Raji (cell line): ENCODE measurements at regions not wholly inside any gene's neighbourhood (a gene's known extent, or its start where the extent isn't known, plus 50 kb on each side); places are given as distances from the start of the nearest gene placed in this dataset.

ENCODE experiments used
- POLR2A ChIP-seq: IDR thresholded peaks from 2 replicates; pipeline ENCODE4 v1.6.1; 2011; ENCODE audit warnings: low read depth, low read length, control low read depth; ENCODE audit not compliant: insufficient read depth

- peak; percentile 69 for TF ChIP-seq POLR2A
These were observed 64.7 kb upstream of the TOP3B start for GRCh38 chr22:22047266-22047665.

DNA sequence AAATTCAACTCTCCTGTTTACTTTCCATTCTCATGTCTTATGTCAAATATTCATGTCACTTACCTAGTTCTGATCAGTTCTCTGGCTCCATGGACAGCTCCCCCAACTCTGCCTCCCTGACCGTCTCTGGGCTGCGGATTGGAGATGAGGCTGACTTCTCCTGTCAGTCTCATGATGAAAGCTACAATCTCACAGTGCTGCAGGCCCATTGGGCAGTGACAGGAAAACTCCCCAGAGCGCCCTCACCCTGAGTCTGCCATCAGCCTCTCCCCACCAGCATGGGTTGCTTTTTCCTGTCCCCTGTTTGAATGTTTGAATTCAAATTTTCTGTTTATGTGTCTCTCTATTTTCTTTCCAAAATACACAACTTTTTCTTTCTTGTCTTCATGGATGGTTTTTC lies 63.8 kb upstream of the TOP3B start:
- TF ChIP-seq POLR2A, result peak; percentile 57; the same call in 1 of the 2 replicates

- peak; percentile 30; the same call in 1 of the 2 replicates for TF ChIP-seq POLR2A
These were observed 63.2 kb upstream of the TOP3B start for GRCh38 chr22:22045571-22046335.

DNA sequence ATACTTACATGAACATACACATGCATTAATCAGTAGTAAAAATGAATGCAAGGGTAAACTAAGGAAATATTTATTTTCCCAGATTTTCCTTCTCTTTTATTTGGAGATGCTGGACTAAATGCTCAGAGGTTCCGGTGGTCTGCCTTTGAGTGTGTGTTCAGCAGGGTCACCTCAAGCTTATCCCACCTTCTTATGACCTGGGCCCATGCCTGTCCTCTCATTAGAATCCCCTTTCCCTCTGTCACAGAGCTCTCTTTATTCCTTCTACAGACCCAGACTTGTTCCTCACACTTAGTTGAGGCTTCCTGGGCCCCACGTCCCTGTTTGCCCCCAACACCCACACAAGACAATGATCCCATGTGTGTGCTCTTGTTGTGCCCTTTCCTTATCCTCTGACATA lies 61.6 kb upstream of the TOP3B start:
- TF ChIP-seq POLR2A, result no peak

GRCh38 chr22:22043296-22044078 lies 60.9 kb upstream of the TOP3B start:
- TF ChIP-seq POLR2A, result peak; percentile 80

GRCh38 chr22:22042599-22043295 lies 60.2 kb upstream of the TOP3B start:
- TF ChIP-seq POLR2A, result peak; percentile 27; the same call in 1 of the 2 replicates

DNA sequence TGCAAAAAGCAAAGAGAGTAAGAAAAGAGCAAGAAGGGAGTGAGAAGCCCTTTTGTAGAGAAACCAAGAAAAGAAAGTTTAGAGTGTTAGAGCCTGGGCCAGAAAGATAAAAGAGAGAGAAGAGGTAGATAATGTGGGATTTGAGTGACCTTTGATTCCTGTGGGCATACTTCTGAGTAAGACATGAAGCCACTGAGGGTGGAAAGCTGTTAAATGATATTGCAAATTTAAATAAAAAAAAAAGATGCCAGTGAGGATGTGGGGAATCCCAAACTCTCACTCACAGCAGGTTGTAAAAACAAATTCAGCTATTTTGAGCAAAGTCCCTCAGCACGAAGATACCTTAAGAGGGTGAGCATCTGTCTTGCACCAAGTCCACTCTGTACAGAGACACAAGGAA lies 59.4 kb upstream of the TOP3B start:
- peak; percentile 59 for TF ChIP-seq POLR2A

- TF ChIP-seq POLR2A, result no peak
These were observed 58.3 kb upstream of the TOP3B start for GRCh38 chr22:22040908-22041307.

DNA sequence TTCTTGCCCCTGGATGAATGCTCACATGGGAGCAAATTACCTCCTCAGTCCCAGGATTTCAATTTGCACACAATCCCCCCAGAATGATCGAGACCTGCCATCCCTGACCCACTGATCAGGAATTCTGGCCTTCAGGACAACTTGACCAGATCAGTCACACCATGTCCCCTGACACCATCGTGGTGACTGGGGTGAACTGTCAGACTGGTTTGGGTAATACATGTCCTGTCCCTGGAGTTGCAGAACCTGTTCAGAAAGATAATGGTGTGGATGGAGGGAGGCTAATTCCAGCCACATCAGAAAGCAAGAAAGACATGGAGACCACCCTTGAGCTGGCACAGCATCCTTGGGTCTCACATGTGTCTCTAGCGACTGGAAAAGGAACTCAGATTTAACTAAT lies 57.9 kb upstream of the TOP3B start:
- 0 out of 2 replicates have a peak, but pooled peaks have one; percentile 8 for TF ChIP-seq POLR2A

DNA sequence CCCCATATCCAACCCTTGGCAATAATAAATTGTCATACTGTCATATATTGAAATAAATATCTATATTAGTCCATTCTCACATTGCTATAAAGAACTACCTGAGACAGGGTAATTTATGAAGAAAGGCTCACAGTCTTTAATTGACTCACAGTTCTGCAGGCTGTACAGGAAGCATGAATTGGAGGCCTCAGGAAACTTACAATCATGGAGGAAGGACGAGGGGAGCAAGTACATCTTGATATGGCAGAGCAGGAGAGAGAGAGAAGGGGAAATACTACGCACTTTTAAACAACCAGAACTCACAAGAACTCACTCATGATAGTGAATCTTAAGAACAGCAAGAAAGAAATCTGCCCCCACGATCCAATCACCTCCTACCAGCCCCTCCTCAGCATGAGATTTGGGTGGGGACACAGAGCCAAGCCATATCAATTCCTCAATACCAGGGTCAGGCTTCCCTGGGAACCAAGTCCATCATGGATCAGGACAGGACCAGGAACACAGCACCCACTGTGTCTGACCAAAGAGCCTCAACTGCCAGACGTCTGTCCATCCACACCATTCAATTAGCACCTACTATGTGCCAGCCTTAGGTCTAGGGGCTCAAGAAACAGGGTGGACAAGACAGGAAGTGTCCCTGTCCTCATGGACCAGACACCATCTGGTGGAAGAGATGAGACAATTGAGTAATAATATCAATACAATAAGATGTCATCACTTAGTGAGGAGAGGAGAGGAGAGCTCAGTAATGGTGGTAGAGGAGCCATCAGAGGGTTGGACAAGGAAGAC lies 56.9 kb upstream of the TOP3B start:
- 0 out of 2 replicates have a peak, but pooled peaks have one; percentile 7 for TF ChIP-seq POLR2A

- TF ChIP-seq POLR2A, result no peak
These were observed 55.7 kb upstream of the TOP3B start for GRCh38 chr22:22038178-22038880.

DNA sequence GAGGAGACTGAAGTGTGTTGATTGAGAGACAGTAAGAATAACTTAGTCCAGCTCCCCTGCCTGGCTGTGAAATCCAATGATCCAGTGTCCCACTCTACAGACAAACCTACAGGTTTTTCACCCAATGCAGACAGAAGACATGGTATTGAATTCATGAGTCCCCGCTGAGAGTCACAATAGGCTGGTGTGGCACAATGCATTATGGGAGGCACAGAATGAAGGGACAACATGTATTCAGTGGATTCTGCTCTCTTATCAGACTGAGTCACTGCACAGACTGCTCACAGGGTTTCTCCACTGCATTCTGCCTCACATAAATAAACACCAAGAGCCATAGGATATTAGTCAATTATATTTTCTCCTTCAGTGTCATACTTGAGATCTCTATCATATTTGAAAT lies 55.2 kb upstream of the TOP3B start:
- 0 out of 2 replicates have a peak, but pooled peaks have one; percentile 7 for TF ChIP-seq POLR2A

DNA sequence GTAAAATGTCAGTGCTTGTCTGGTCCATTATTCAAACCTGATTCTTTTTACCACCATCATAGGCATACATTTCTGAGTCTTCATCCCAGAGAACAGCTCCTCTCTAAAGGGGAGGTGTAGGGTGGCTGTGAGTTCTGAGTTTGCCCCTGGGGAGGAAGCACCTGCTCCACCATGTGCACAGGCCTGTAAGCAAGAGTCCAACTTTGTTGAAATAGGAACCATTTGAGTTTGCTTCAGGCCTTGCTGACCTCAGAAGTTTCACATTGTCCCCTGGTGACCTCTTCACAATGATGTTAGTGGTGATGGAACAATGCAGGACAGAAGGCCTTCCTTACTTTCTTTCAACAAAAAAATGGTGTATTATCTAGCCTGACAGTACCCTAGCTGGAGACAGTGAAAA lies 54.6 kb upstream of the TOP3B start:
- 0 out of 2 replicates have a peak, but pooled peaks have one; percentile 18 for TF ChIP-seq POLR2A

DNA sequence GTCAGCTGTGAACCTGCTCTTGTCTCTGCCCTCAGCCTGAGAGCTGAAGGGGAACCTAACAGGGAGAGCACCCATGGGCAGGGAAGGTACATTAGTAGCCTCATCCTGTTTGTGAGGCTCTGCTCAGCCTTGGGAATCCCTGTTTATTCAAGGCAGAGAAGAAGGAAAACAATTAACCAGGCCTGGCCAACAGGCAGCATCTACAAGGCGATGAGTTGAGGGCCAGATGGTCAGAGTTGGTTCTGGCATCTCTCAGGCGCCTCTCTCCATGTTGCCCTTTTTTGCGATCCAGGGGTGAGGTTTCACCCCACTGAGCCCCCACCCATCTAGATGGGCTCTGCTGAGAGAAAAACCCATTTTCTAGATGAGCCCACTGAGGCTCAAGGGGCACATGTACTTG lies 54.0 kb upstream of the TOP3B start:
- no peak for TF ChIP-seq POLR2A
